K562 (cell line): ENCODE measurements at regions not wholly inside any gene's neighbourhood (a gene's known extent, or its start where the extent isn't known, plus 50 kb on each side); places are given as distances from the start of the nearest gene placed in this dataset.

Experiments used
- ATAC-seq: fragments of 200-7000 bp; cut with Tn5 transposase; 3 replicates; pipeline ENCODE4 v1.9.1; 2020; ENCODE audit warnings: moderate library complexity
- BruUV-seq: library from RNA; stranded (reverse); fragments of 400-500 nt; replicated peaks from 2 replicates; lab custom pipeline; 2021; lab: Mats Ljungman, UMichigan
- CTCF ChIA-PET: fragments of 300-600 bp; formaldehyde crosslinking; extraction: SDS; loops from one replicate; lab custom pipeline; 2021; ENCODE audit warnings: low intra/inter-chr PET ratio; lab: Yijun Ruan, JAX
- POLR2A ChIA-PET: fragments of 300-600, 350-650 bp; sonication (Branson Sonifier 250); formaldehyde crosslinking; extraction: SDS; loops from one replicate; lab custom pipeline; 2021; ENCODE audit warnings: antibody characterized with exemption, inconsistent platforms; lab: Yijun Ruan, JAX
- DNase-seq, 4 experiments: peaks; one replicate each; pipeline versions ENCODE4 v3.0.0 to v3.0.0-alpha.2; 2011 to 2018; ENCODE audit warnings: low spot score in 3 of 4, mixed read lengths in 3 of 4; ENCODE audit errors: extremely low read depth in 1 of 4
- FAIRE-seq: peaks from 2 replicates; lab custom pipeline; 2011; peaks lifted over from hg19 to GRCh38; lab: Jason Lieb, UNC
- H2AFZ ChIP-seq: 2 replicates; pipeline ENCODE4 v1.6.0; 2011; ENCODE audit warnings: low read depth, low read length, control low read depth, inconsistent platforms
- H3K27ac ChIP-seq: fragments of 200-600 bp; 3 replicates; pipeline ENCODE4 v1.8.0; 2011; ENCODE audit warnings: low read depth, mild to moderate bottlenecking, control low read depth, inconsistent platforms, low read length, moderate library complexity, mixed read lengths; ENCODE audit errors: extremely low read depth
- H3K27me3 ChIP-seq, 2 experiments: fragments of 300-600 bp in 1 of 2; 2 replicates in 1 of 2; 3 replicates in 1 of 2; pipeline versions ENCODE4 v1.6.0 to v1.8.0; 2011; ENCODE audit warnings: inconsistent platforms in 2 of 2, low read length in 2 of 2, mild to moderate bottlenecking in 1 of 2, mixed read lengths in 1 of 2, moderate library complexity in 1 of 2; ENCODE audit not compliant: control insufficient read depth in 2 of 2, insufficient read depth in 2 of 2
- H3K36me3 ChIP-seq: fragments of 300-600 bp; 3 replicates; pipeline ENCODE4 v1.8.0; 2011; ENCODE audit warnings: mild to moderate bottlenecking, low read length, inconsistent platforms; ENCODE audit not compliant: control insufficient read depth, insufficient read depth
- H3K4me1 ChIP-seq, 2 experiments: fragments of 200-600 bp in 1 of 2; replicated peaks in 1 of 2; 2 replicates in 1 of 2; 3 replicates in 1 of 2; pipeline versions ENCODE4 v1.5.1 to v1.8.0; 2011; ENCODE audit warnings: inconsistent platforms in 2 of 2, low read length in 2 of 2, mild to moderate bottlenecking in 1 of 2, mixed read lengths in 1 of 2, moderate library complexity in 1 of 2; ENCODE audit not compliant: control insufficient read depth in 2 of 2, insufficient read depth in 2 of 2
- H3K4me2 ChIP-seq: 2 replicates; pipeline ENCODE4 v1.6.1; 2011; ENCODE audit warnings: low read length, control low read depth, inconsistent platforms, mixed read lengths; ENCODE audit not compliant: insufficient read depth
- H3K4me3 ChIP-seq: fragments of 200-600 bp; sonication (generic), shearing (Covaris generic); 2 replicates; pipeline ENCODE4 v1.5.1; 2016; ENCODE audit warnings: control low read depth, inconsistent platforms
- H3K79me2 ChIP-seq: fragments of 200-600 bp; 3 replicates; pipeline ENCODE4 v1.8.0; 2011; ENCODE audit warnings: low read length, inconsistent platforms; ENCODE audit not compliant: control insufficient read depth, insufficient read depth
- H3K9ac ChIP-seq, 2 experiments: 2 replicates each; pipeline versions ENCODE4 v1.6.0 to v1.6.1; 2011; ENCODE audit warnings: low read depth in 2 of 2, low read length in 2 of 2, control low read depth in 1 of 2, inconsistent platforms in 1 of 2, mild to moderate bottlenecking in 1 of 2, mixed read lengths in 1 of 2; ENCODE audit not compliant: insufficient read depth in 1 of 2
- H3K9me1 ChIP-seq: one replicate; pipeline ENCODE4 v1.6.0; 2011; ENCODE audit warnings: inconsistent platforms, mild to moderate bottlenecking, low read length, moderate library complexity; ENCODE audit not compliant: control insufficient read depth, insufficient read depth
- H3K9me3 ChIP-seq: replicated peaks from 2 replicates; pipeline ENCODE4 v1.5.1; 2011; ENCODE audit warnings: low read depth, low read length, inconsistent platforms; ENCODE audit not compliant: control insufficient read depth, insufficient read depth
- H4K20me1 ChIP-seq: replicated peaks from 2 replicates; pipeline ENCODE4 v1.6.1; 2011; ENCODE audit warnings: low read length, inconsistent platforms, mixed read lengths; ENCODE audit not compliant: control insufficient read depth, insufficient read depth
- ESRRA ChIP-seq: fragments of 450-650 bp; IDR thresholded peaks from 2 replicates; pipeline ENCODE4 v1.6.1; 2014; ENCODE audit warnings: low read depth, mild to moderate bottlenecking, moderate library complexity, borderline replicate concordance
- MLX ChIP-seq, 2 experiments: fragments of 450-650 bp in 1 of 2; sonication (generic) in 1 of 2; formaldehyde crosslinking; conservative IDR thresholded peaks; 2 replicates each; pipeline versions ENCODE4 v1.4.0 to v1.8.1; 2020 to 2022; ENCODE audit warnings: mild to moderate bottlenecking in 1 of 2, missing genetic modification reagents in 1 of 2
- MTF1 ChIP-seq: fragments of 250-450 bp; sonication (Bioruptor Pico); IDR thresholded peaks from 2 replicates; pipeline ENCODE4 v1.9.0; 2021; ENCODE audit warnings: moderate library complexity, mild to moderate bottlenecking, inconsistent platforms, borderline replicate concordance
- MYC ChIP-seq, 2 experiments: fragments of 250-450 bp in 1 of 2; sonication (Bioruptor Pico) in 1 of 2; IDR thresholded peaks; 2 replicates each; pipeline versions ENCODE4 v1.5.1 to v1.6.1; 2012 to 2021; ENCODE audit warnings: low read depth in 2 of 2, borderline replicate concordance in 1 of 2, improper control_type of control experiment in 1 of 2, low read length in 1 of 2, mild to moderate bottlenecking in 1 of 2, moderate library complexity in 1 of 2
- RBM14 ChIP-seq: fragments of 200-400 bp; formaldehyde crosslinking; IDR thresholded peaks from 2 replicates; pipeline ENCODE4 v1.6.1; 2018; ENCODE audit warnings: low read depth, mild to moderate bottlenecking, low read length, moderate library complexity, borderline replicate concordance; ENCODE audit not compliant: insufficient read depth
- SIRT6 ChIP-seq: IDR thresholded peaks from one replicate; pipeline ENCODE4 v1.6.1; 2012; ENCODE audit warnings: low read depth, mild to moderate bottlenecking, control low read depth, inconsistent platforms, low read length, moderate library complexity
- TGIF2 ChIP-seq: sonication (generic); formaldehyde crosslinking; IDR thresholded peaks from 2 replicates; pipeline ENCODE4 v1.8.1; 2022; ENCODE audit warnings: mild to moderate bottlenecking, missing genetic modification reagents, moderate library complexity
- THRAP3 ChIP-seq: fragments of 450-650 bp; IDR thresholded peaks from 2 replicates; pipeline ENCODE4 v1.6.1; 2016; ENCODE audit warnings: mild to moderate bottlenecking, inconsistent platforms, borderline replicate concordance
- ZBTB9 ChIP-seq: fragments of 450-650 bp; formaldehyde crosslinking; IDR thresholded peaks from 2 replicates; pipeline ENCODE4 v1.4.0; 2020; ENCODE audit warnings: mild to moderate bottlenecking, moderate library complexity
- ZNF124 ChIP-seq: sonication (generic); formaldehyde crosslinking; IDR thresholded peaks from 2 replicates; pipeline ENCODE4 v1.8.1; 2022; ENCODE audit warnings: missing genetic modification reagents
- ZNF134 ChIP-seq: fragments of 250-450 bp; sonication (Bioruptor Pico); conservative IDR thresholded peaks from 2 replicates; pipeline ENCODE4 v1.4.0; 2020
- WGBS: fragments of 100-300 bp; shearing (Covaris generic); methylation state at CpG from one replicate; pipeline ENCODE4 v1.1.6; 2016; ENCODE audit warnings: low coverage, mixed read lengths; ENCODE audit not compliant: insufficient coverage; ENCODE audit errors: missing lambda C conversion rate; 5-methylcytosine and 5-hydroxymethylcytosine counted together
- in situ Hi-C: fragments of 300-500 bp; cut with MboI; formaldehyde crosslinking; loops from 4 replicates; pipeline ENCODE4 v1.15.0; 2018; ENCODE audit warnings: inconsistent platforms, mixed read lengths
- intact Hi-C: fragments of 100-400 bp; cut with micrococcal nuclease; formaldehyde crosslinking; loops from 2 replicates; pipeline ENCODE4 v1.14.2; 2022

GRCh38 chr5:26530305-26530704 is 508.1 kb downstream of the CDH9 start:
- WGBS = 0% methylated on average over 2 of the region's 2 CpGs
- H4K20me1 ChIP-seq = no peaks in the 10 kb centered on the region
- H3K4me3 ChIP-seq = no peak overlapping the region
- no peak overlapping the region for H2AFZ ChIP-seq
- H3K36me3 ChIP-seq = no peaks in the 10 kb centered on the region
- DNase-seq (no peak), ATAC-seq (no peak), FAIRE-seq (no peak)
- no peak overlapping the region for H3K4me2 ChIP-seq
- no peaks in the 10 kb centered on the region for H3K4me1 ChIP-seq
- no peak overlapping the region for H3K9ac ChIP-seq
- CTCF ChIA-PET = no interaction called here
- BruUV-seq = no TSS peak
- no peaks in the 10 kb centered on the region for H3K27me3 ChIP-seq
- in situ Hi-C loops (no loop called here), intact Hi-C loops (no loop called here)
- POLR2A ChIA-PET = no interaction called here
- no peak for TF ChIP-seq ZBTB9 (CRISPR knock-in tag)
- no peak for TF ChIP-seq TGIF2 (CRISPR knock-in tag)
- no peak for TF ChIP-seq ESRRA
- no peak for TF ChIP-seq MLX (CRISPR knock-in tag; conservative IDR thresholded peaks at IDR 0.05)
- TF ChIP-seq MTF1 = no peak
- no peak for TF ChIP-seq ZNF134 (CRISPR knock-in tag)
- no peak for TF ChIP-seq ZNF124 (CRISPR knock-in tag)
- no peak for TF ChIP-seq MYC (IDR thresholded peaks at IDR 0.05; ENCODE audit: low read depth, low read length)
- no peak for TF ChIP-seq MYC (CRISPR knock-in tag; IDR thresholded peaks at IDR 0.05; ENCODE audit: borderline replicate concordance, low read depth)
- no peak for TF ChIP-seq SIRT6
- TF ChIP-seq RBM14 = no peak
- no peak for TF ChIP-seq THRAP3
- no peaks in the 10 kb centered on the region for H3K9me3 ChIP-seq
- no peaks in the 10 kb centered on the region for H3K9me1 ChIP-seq
- H3K27ac ChIP-seq = no peak overlapping the region
- no peaks in the 10 kb centered on the region for H3K79me2 ChIP-seq
